ENCODE measurements at regions not wholly inside any gene's neighbourhood (a gene's known extent, or its start where the extent isn't known, plus 50 kb on each side); places are given as distances from the start of the nearest gene placed in this dataset.

DNA sequence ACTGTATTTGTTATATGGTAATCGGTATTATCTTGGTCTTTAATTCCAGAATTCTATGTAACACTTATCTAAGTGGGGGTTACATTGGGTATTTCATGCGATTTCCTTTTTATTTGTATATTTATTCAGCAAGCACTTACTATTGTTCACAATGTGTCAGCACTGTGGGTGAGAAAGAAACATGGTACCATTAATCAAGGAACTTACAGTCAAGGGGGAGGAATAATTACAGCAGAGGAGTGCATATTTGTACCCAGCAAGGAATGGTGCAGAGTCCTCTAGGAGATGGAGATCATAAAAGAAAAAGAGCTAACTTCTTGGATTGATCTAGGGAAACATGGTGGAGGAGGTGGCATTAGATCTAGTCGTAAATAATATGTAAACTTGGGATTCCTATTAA, 117.0 kb upstream of the KCNJ16 start:
- DNase-seq: no peak

DNA sequence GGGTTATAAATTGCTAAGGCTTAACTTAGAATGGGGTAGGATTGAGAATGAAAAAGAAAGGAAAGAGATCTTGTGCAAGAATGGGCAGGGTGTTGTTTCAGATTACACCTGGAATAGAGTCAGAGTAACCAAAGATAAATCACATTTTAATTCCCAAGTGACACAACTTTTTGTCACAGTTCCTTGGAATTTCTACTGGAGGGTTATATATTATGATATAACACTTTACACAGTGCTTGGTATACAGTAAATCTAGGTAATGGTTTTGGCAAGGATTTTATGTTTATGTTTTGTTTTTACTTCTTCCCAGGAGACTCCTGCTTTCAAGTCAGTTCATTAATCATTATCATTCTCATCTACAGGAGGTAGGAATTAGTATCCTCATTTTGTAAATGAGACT, 115.7 kb upstream of the KCNJ16 start:
- no peak for DNase-seq

DNA sequence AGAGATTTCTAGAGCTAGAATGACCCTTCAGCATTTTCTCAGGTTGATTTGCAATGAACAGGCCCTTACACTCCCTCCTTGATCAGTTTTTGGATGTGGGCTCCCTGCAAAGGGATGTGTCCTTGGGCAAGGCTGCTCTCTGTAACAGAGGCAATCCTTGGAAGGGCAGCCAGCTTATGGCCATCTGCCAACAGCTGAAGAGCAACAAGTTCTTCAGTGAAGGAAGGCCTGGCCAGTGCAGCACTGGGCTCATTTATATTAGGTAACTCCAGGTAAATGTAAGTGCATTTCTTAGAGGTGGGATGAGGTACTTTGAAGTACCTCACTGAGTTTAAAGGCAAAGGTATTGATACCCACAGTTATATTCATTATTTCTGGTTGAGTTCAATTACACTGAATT, 114.3 kb upstream of the KCNJ16 start:
- DNase-seq: no peak

DNA sequence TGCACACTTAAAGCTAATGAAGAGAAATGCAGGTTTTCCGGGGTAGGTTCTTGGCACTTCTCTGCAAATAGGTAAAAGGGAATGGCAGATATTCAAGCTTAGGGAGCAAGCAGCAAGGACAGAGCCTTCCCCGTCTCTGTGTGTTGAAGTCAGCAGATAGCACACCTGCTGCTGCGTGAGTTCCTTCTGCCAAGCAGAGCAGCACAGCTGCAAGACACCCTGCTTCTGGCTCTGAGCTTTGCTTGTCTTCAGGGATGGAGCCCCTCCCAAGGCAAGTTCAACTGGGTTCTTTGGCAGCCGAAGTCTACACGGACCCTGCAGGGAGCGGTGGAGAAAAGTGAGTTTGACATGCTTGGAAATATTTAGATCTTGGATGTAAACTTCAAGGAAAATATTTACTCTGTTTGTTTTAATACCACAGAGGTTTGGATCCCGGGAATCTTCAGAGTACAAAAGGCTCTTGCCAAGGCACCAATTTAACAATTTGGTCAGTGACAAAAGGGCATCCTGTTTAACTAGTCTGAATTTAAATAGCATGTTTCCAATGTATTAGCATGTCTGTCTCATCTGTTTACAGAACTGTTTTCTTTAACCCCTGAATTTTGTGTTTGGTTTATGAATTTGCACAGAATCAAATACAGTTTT, 113.4 kb upstream of the KCNJ16 start:
- DNase-seq: no peak

DNA sequence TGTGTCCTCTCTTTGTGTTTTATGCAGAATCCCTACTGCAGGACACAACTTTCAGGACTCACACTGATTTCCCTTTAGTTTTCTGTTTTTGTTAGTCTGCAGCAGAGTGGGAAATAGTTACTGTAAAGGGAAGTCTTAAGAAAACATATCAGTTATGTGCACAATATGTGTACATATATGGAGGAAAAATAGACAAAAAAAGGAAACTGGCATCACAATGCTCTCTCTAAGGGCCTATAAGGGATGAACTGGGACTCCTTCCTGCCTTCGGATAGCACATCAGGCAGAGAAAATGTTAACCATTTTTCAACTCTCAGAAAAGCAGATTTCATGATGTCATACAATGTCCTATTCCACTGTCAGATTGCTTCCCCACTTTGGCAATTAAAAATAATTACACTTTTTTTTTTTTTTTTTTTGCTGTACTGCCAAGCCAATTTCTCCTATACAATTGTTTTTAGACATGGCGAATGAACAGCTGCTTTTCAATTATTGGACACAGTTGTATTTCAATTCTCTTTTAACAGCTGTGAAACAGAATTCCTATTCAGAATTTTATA, 112.5 kb upstream of the KCNJ16 start:
- DNase-seq: no peak

DNA sequence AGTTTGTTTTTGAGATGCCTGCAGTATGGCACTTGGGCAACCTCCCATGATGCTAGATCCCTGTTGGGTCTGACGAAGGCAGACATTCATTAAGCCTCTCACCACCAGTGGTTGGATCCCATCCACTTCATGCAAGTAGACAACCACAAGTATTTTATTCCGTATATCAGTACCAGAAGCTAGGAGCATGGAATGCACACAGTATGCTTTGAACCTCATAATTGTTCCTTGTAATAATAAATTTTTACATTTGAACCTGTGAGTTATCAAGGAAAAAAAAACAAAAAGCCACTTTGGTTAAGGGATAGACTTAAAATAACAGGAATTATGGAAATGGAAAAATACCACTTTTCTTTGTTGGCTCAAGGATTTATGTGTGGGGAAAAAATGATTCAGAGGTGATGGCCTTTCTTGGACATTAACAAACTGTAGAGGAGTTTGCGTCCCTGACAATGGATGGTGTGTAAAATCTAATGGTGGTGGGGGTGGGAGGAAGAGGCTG, 107.1 kb upstream of the KCNJ16 start:
- DNase-seq: no peak

DNA sequence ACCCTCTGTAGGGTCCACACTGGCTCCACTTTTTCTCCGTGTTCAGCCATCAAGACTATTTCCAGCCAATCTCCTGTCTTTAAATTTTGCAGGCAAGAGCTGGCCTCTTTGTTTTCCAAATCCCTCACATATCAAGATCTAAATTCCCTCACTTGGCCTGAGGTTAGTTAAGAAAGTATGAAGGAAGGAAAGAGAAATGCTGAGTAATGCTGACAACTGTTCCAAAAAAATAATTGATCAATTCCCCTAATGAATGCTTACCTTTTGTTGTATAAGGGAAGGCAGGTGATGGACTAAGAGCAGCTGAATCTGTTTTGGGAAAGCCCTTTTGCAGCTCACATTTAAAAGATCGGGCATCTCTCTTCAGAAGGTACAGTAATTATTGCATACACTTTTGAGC, 105.1 kb upstream of the KCNJ16 start:
- no peak for DNase-seq

DNA sequence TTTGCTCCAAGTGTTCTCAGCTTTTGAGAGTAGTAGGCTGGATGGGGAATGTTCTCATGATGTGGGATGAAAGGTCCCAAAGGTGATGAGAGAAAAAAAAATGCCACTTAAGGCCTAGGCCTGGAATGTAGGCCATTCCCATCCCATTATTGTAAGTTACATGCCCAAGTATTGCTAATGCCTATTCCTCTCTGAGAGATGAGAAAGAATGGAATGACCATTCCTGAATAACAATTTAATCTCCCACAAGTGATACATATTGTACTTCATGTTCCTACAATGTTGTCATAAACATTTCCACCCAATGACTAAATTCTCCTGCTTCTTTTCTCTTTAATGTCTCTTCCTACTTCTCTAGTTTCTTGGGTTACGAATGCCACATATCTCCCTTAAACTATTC, 102.8 kb upstream of the KCNJ16 start:
- DNase-seq: no peak

DNA sequence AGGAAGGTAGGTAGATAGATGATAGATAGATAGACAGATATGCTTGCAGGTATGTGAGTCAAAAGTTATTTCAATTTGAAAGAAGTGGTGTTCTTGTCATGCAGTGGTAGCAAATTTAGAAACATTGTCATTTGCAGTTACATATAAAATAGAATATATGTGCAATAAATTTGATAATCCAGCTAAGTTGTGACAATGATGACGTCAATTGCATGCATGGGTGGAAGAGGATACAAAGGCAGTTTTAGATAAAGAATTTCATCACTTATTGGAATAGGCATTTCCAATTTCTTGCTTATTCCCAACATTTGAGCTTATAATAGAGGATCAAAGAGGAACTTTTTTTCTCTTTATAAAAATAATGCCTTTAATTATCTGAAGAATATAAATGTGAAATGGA, 99.2 kb upstream of the KCNJ16 start:
- DNase-seq: no peak

DNA sequence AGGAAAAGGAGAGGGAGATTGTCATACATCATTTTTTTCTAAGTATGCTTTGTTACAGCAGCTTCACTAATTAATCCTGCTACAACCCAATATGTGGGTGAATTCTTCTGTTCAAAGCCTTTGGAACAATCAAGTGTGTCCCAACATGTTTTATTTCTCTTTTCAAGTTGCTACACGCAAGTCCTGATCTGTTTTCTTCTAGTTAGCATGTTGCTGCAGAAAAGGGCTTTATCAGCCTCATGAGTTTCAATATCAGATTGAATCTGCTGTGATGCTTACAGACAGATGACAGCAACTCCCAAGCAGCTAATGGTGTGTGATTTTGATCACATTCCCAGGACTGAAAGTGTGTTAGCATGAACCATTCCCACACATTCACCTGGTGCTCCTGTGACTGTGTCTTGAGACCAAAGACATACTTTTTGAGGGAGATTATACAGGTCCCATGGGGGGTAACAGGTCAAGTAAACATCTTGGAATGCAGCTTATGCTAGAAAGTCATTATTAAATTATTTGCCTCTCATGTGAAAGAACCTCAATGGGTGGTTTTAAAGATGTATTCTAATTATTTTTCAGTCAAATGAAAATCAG, 96.9 kb upstream of the KCNJ16 start:
- no peak for DNase-seq

DNA sequence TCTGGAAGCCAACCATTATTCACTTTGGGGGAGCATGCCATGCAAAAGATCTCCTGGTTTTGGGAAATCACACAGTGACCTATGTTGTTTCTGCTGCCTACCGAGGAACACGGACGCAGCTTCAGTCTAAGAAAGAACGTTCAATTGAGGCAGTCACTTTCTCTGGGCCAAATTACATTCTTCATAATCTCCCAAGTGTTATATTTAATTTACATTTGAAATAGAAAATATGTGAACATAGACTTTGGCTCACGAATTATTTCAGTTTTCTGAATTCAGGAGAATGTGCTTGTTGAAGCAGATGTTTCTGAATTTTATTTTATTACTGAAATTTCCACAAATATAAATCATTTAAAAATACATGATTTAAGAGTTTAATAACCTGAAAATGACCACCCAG, 93.6 kb upstream of the KCNJ16 start:
- DNase-seq: no peak

DNA sequence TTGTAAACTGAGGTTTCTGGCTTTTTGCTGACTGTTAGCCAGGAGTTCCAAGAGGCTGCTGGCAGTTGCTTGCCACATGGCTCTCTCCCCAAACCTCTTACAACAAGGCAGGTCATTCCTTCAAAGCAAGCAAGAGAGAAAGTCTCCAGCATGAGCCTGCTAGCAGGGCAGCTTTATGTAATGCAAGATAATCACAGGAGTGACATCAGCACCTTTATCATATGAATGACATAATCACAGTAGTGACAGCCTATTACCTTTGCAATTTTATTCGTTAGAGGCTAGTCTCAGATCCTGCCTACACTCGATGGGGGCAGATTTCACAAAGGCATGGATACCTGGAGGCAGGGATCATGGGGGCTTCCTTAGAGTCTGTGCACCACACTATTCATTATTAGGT, 79.5 kb upstream of the KCNJ16 start:
- no peak for DNase-seq

DNA sequence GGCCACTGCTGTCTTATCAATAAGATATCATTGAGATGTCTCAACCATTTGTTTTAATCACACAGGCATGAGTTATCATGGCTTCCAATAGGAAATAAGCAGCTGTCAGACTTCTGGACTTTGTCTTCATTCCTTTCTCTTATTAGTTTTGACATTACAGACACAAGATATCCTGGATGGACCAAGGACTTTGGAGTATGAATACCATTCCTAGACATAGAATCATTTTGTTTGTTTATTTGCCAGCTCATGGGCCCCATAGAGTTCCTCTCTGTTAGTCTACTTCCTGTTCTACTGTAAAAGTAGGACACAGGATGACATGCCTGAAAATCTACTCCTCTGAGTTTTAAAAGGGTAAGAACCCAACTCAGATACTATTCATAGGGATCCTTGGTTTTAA, 77.7 kb upstream of the KCNJ16 start:
- no peak for DNase-seq

DNA sequence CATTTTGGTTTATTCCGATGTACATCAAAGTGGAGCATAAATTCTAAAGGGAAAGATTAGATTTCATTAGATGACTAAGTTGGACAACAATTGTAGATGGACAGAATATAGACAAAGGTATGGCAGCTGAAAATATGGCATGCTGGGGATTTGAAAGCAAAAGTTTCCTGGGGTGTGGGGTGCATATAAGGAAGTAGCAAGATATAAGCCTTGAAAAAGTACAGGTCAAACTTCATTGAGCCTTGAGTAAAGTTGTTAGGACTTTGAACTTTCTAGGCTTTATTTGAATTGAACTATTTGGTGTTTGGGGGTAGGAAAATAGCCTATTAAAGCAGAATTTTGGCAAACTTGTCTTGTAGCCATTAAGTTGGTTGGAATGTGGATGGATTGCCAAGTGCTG, 75.8 kb upstream of the KCNJ16 start:
- no peak for DNase-seq

DNA sequence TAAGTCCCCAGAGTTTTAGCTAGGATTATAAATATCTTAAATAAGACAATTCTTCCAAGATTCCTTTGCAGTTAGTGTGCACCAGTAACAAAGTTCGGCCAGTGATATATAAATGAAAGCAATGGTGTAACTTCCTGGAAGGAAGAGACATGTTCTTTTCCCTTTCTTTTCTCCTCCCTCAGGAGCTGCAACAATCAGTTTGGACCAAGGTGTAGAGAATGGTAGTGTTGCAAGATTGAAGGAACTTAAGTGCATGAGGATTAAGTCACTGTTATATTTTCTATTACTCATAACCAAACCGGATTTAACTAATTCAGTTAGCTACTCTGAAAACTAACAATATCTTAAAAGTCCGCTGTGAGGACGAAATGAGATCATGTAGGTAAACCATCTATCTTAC, 68.9 kb upstream of the KCNJ16 start:
- no peak for DNase-seq

DNA sequence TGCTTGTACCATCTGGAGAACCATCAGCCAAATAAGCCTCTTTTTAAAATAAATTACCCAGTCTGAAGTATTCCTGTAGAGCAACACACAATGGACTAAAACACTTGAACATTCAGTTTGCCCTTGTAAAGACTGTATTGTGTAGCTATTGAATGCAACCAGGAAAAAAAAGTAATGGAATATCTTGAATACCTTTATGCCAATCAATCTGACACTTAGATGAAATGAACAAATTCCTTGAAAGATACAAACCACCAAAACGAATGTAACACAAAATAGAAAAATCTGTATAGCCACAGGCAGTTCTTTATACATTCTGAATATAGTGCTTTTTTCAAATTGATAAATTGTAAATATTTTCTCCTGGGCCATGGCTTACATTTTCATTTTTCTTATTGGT, 63.3 kb upstream of the KCNJ16 start:
- no peak for DNase-seq

DNA sequence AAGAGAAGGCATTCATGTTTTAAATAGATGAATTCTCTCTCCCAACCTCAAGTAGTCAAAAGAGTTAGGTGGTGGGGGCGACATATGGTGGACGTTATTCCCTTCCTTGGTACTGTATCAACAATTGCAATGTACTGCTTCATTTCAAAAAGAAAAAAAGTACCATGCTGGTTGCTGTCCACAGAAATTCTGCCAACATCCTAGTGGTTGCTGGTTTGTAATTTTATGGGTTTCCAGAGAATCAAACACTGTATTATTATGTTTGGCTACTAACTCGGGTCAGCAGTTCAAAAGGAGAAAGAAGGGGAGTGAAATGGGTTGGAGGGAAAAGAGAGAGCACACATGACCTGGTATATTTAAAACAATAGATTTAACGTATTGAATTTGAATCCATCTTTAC, 61.1 kb upstream of the KCNJ16 start:
- no peak for DNase-seq

DNA sequence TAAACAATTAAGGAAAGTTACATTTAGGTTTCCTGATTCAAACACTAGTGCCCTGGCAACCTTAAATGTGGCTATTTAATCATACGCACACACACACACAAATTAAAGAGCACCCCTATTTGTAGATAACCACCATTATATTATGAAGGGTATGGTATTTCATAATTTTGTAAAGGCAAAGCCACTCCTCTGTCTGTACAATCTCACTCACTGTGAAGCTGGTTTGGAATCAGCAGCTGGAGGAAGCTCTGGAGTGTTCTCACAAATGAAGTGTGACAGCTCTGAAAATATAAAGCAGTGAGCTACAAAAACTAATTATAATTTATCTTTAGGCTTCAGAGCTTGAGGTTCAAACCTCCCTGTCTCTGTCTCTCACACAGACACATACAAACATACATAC, 57.9 kb upstream of the KCNJ16 start:
- DNase-seq: no peak

DNA sequence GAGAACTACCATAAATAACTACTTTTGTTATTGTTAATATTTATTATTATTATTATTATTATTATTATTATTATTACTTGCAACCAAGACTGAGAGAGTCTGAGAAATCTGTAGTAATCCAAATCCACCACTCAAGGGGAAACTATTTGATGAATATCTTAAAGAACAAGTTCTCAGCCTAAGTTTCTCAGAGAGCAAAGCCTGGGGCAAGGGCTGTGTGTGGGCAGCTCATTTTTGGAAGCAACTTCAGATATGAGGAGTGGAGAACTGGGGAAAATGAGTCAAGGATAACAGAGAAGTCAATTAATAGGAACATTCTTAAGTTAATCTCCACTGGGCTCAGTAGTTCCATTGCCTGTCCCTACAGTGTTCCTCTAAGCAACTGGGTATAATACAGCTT, 57.1 kb upstream of the KCNJ16 start:
- no peak for DNase-seq

DNA sequence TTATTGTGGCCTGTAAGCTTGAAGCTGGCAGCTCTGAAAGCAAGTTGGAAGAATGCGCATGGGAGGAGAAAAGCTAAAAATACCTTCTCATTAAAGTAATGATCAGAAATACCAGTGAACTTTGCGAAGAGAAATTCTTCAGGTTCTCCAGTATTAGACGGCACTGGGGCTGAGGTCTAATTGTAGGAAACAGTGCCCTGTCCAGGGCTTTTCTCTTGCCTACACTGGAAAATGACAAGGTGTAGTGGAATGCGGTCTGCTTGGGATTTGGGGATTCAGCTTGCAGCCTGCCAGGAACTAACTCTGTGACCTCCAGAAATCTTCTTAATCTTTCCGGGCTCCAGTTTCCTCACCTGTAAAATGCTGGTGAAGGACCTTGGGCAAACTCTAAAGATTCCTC, 53.3 kb upstream of the KCNJ16 start:
- DNase-seq: no peak

DNA sequence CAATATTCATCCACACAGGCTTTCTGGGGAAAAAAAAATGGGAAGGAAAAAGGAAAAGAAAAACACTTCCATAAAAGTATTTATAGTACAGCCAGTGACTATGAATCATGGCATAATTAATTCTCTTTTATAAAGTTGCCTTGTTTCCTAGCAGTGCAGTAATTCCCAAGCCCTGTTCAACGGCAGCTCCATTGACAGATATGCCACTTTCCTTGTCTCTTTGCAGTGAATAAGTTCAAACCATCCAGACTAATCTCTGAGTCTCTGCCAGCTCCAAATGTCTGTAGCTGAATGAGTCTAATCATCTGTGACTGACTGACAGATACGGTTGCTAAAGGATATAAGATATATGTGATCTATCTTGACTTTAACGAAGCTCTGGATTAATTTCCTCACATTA, 52.9 kb upstream of the KCNJ16 start:
- DNase-seq: no peak

DNA sequence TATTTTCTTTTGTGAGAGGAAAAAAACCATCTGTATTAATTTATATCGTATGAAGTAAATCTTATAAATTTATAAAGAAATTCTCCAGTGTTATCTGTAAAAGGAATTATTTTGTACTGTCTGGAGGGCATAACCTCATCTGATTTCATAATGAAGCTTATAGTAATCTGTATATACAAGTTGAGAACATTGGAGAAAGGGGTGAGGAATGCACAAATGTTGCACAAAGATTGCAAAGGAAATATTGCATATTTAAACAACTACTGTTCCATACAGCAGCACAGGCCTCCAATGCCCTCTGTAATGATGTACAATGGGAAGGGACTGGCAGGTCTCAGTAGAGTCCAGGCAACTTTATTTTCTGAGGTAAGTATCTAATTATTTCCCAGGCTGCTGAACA, 50.8 kb upstream of the KCNJ16 start:
- no peak for DNase-seq
